GM19452 (cell line): ENCODE measurements at regions not wholly inside any gene's neighbourhood (a gene's known extent, or its start where the extent isn't known, plus 50 kb on each side); places are given as distances from the start of the nearest gene placed in this dataset.
A peak's percentile ranks its signal among the peaks of the same experiment; 100 is the strongest.

Experiments used
- ATAC-seq: cut with Tn5 transposase; IDR thresholded peaks from one replicate; pipeline ENCODE4 v1.9.1; 2021; ENCODE audit not compliant: unreplicated experiment

DNA sequence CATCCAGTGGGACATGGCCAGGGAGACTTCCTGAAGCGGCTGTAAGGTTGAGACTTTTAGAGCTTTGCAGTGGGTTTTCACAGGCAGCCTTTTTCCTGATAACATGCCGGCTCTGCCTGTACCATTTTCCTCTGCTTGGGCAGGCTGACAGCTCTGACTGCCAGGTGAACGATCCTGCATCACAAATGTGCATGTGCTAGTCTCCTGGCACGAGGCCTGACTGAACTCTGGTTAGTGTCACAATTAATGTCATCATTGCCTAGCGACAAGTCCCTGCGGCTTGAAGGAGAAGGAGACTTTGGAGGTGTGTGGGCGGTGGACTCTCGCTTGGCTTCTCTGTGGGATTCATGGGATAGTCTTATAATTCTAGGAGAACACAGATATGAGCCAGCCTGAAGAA is 783.6 kb upstream of the TSPY4 start:
- no peak for ATAC-seq

GRCh38 chrY:8561385-8561784 is 775.9 kb upstream of the TSPY4 start:
- no peak for ATAC-seq

- no peak for ATAC-seq
Measured at GRCh38 chrY:8562456-8563090, 774.7 kb upstream of the TSPY4 start.

DNA sequence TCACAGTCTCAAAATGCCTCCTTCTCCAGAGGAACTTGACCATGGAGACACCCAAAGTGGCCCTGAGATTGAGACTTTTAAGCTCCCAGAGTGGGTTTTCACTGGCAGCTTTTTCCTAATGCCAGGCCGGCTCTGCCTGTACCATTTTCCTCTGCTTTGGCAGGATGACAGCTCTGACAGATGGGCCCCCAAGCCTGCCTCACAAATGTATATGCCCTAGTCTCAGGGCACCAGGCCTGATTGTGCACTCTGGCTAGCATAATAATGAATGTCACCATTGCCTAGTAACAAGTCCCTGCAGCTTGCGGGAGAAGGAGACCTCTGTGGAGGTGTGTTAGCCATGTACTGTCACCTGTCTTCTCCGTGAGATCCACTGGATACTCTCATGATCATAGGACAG is 772.8 kb upstream of the TSPY4 start:
- ATAC-seq, result no peak

- ATAC-seq, result no peak
Measured at GRCh38 chrY:8566198-8566597, 771.1 kb upstream of the TSPY4 start.

GRCh38 chrY:8570384-8570783 is 766.9 kb upstream of the TSPY4 start:
- no peak for ATAC-seq

GRCh38 chrY:8572916-8573315 is 764.3 kb upstream of the TSPY4 start:
- ATAC-seq, result no peak

DNA sequence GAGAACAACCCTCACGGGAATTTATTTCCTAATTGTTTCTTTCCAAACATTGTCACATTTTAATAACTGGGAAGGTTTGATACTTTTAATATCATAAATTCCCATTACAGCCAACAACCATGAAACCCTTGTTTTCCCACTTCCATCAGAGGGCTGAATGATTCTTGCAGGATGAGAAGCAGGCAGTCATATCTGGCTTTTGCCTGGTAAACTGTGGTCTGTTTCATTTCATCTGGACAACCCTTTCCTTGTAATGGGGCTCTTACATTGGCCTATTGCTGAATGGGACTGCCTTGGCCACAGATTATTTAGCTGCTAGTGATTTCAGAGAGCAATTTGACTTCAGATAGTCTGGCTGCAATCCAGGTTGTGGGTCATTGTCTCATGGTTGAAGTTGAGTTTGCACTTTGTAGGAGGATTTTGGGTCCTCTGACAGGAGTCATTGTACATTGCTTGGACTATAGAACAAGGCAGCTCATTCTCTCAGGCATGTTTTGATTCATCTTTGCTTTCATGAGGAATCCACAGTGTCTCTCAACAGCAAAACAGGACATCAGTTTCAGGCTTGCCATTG is 754.9 kb upstream of the TSPY4 start:
- ATAC-seq, result no peak

- no peak for ATAC-seq
Measured at GRCh38 chrY:8583191-8583590, 754.1 kb upstream of the TSPY4 start.

DNA sequence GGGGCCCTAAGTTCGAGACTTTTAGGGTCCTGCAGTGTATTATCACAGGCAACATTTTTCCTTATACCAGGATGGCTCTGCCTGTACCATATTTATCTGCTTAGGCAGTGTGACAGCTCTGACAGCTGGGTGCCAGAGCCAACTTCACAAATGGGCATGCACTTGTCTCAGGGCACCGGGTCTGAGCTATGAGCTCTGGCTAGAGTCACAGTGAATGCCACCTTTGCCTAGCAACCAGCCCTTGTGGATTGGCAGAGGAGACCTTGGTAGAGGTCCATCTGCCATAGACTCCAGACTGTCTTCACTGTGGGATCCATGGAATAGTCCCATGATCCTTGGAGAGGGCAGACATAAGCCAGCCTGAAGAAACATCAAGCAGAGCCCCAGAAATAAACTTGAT is 746.6 kb upstream of the TSPY4 start:
- ATAC-seq, result no peak

DNA sequence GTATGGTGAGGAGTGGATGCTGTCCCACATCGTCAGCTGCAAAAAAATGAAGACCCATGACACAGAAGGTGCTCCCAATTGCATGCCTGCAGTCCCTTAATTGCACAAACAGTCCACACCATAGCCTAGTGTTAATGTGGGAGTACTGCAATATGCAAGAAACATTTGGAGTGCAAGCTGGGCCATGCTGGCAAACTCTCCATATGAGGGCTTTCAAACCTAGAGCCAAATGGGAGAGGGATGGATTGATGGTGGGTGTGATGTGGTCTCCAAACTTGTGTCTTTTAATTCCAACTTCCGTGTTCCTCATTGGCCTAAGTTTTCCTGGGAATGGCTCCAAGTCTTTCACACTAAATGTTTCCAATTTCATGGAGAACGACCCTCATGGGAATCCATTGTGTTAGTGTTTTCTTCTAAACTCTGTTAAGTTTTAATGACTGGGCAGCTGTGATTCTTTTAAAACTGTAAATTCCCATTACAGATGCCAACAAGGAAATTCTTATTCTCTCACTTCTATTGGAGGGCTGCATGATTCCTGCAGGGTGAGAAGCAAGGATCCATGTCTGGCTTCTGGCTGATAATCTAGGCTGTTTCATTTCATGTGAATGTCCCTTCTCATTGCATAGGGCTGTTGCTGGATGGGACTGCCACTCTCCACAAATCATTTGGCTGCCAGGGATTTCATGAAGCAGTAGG is 745.3 kb upstream of the TSPY4 start:
- ATAC-seq, result no peak

GRCh38 chrY:8594657-8595056 is 742.6 kb upstream of the TSPY4 start:
- no peak for ATAC-seq

DNA sequence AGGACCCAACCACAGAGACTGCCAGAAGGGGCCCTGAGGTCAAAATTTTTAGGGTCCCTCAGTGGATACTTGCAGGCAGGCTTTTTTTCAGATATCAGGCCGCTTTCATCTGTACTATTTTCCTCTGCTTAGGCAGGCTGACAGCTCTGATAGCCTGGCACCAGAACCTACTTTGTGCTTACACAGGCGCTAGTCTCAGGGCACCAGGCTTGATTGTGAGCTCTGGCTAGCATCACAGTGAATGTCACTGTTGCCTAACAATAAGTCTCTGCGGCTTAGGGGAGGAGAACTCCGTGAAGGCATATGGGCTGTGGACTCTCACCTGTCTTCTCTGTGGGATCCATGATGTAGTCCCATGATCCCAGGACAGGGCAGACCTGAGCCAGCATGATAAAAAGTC is 738.1 kb upstream of the TSPY4 start:
- no peak for ATAC-seq

DNA sequence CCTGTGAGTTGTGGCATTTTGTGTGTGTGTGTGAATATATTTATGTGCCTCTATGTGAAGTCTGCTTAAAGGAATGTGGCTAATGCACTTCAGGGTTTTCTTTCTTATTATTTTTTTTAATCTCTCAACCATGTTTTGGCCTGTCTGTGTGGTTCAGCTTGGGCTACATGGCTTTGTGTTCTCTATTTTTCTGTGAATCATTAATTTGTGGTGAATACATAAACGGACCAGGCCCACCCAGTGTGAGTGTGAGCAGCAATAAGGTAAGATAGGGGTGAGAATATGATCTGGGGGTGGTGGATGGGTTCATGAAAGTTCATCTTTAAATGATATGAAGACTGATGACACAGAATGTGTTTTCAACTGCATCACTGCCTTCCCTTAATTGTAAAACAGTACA is 726.6 kb upstream of the TSPY4 start:
- peak; percentile 95 for ATAC-seq

DNA sequence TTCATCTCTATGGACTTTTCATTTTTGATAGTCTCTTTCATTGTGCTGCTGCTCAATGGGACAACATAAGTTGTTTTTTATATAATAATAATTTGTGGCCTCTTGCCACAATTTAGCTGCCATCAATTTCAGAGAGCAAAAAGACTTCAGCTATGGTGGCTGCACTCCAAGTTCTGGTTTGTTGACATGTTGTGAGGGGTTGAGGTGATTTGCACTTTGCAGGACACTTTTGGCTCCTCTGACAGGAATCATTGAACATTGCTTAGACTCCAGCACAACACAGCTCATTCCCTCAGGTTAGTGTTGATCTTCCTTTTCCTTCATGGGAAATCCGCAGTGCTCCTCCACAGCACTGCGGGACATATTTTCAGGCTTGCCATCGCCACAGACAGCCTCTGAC is 725.4 kb upstream of the TSPY4 start:
- ATAC-seq, result no peak

GRCh38 chrY:8618302-8618701 is 719.0 kb upstream of the TSPY4 start:
- ATAC-seq, result no peak

DNA sequence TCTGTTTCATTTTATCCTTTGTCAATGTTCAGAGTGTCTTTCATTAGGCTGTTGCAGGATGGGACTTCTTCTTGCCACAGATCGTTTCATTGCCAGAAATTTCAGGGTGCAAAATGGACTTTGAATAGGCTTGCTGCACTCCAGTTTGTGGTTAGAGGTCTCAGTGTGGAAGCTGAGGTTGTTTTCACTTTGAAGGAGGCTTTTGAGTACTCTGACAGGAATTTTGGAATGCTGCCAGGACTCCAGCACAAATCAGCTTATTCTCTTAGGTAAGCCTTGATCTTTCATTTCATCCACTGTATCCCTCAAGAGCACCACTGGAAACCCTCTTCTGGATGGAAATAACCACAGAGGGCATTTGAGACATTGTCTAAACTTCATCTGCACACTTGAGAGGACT is 715.1 kb upstream of the TSPY4 start:
- ATAC-seq, result no peak

DNA sequence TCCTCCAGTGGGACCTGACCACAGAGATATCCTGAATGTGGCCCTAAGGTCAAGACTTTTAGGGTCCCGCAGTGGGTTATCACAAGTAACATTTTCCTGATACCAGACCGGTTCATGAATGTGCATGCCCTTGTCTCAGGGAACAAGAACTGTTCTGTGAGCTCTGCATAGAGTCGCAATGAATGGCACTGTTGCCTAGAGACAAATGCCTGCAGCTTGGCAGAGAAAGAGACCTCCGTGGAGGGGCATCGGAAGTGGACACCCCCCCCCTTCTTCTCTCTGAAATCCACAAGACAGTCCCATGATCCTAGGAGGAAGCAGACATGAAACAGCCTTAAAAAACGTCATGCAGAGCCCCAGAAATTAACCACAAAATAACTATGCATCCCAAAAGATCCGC is 714.4 kb upstream of the TSPY4 start:
- no peak for ATAC-seq

GRCh38 chrY:8629636-8630035 is 707.6 kb upstream of the TSPY4 start:
- ATAC-seq, result no peak

DNA sequence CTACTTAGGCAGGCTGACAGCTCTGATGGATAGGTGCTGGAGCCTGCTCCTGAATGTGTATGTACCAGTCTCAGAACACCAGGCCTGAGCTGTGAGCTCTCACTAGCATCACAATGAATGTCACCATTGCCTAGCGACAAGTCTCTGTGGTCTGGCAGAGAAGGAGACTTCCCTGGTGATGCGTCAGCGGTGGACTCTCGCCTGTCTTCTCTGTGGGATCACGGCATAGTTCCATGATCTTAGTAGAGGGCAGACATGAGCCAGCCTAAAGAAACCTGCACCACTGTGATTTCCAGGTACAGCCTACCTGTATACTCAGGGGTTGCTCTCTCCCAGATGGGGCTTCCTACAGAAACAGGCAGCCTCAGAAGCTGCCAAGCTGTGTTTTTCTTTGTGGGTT is 699.2 kb upstream of the TSPY4 start:
- ATAC-seq, result no peak

DNA sequence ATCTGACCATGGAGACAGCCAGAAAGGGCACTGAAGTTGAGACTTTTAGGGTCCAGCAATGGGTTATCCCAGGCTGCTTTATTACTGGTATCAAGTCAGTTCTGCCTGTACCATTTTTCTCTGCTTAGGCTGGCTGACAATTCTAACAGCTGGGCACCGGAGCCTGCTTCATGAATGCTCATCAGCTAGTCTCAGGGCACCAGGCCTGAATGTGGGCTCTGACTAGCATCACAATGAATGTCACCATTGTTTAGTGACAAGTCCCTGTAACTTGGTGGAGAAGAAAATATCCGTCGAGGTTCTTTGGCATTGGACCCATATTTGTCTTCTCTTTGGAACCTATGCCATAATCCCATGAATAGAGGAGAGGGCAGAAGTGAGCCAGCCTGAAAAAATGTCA is 692.3 kb upstream of the TSPY4 start:
- ATAC-seq, result no peak

- ATAC-seq, result no peak
Measured at GRCh38 chrY:8652445-8652844, 684.8 kb upstream of the TSPY4 start.

DNA sequence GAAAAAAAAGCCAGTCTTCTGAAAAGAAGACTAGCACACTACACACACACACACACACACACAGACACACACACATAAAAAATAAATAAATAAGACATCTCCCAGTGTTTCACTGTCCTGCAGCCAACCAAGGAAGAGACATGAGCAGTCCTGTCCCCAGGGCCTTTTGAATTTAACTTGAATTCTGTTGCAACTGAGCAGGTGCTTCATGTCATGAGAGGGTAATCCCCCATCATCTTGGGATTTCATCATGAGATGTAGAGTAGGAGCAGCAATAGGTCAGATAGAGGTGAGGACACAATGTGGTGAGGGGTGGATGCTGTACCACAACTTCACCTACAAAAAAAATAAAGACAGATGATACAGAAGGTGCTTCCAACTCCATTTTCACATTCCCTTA is 682.2 kb upstream of the TSPY4 start:
- ATAC-seq, result no peak
